GM19193 (cell line): ENCODE measurements at regions not wholly inside any gene's neighbourhood (a gene's known extent, or its start where the extent isn't known, plus 50 kb on each side); places are given as distances from the start of the nearest gene placed in this dataset.

Experiments
- POLR2A ChIP-seq: IDR thresholded peaks from 4 replicates; pipeline ENCODE4 v1.6.1; 2011; ENCODE audit not compliant: insufficient read depth, insufficient read length; ENCODE audit errors: extremely low read depth

- TF ChIP-seq POLR2A, result no peak
Measured at GRCh38 chr10:21203473-21204107, 306.5 kb upstream of the NEBL start.

GRCh38 chr10:21202776-21203462, 305.8 kb upstream of the NEBL start:
- no peak for TF ChIP-seq POLR2A

- TF ChIP-seq POLR2A, result no peak
Measured at GRCh38 chr10:21199501-21199900, 302.4 kb upstream of the NEBL start.

GRCh38 chr10:21197838-21198237, 300.7 kb upstream of the NEBL start:
- no peak for TF ChIP-seq POLR2A

GRCh38 chr10:21196822-21197395, 299.8 kb upstream of the NEBL start:
- TF ChIP-seq POLR2A, result no peak

- TF ChIP-seq POLR2A, result no peak
Measured at GRCh38 chr10:21195252-21195651, 298.1 kb upstream of the NEBL start.

- TF ChIP-seq POLR2A, result no peak
Measured at GRCh38 chr10:21194510-21194993, 297.4 kb upstream of the NEBL start.

GRCh38 chr10:21193196-21193595, 296.1 kb upstream of the NEBL start:
- no peak for TF ChIP-seq POLR2A

GRCh38 chr10:21191512-21191911, 294.4 kb upstream of the NEBL start:
- no peak for TF ChIP-seq POLR2A

GRCh38 chr10:21184984-21185383, 287.9 kb upstream of the NEBL start:
- TF ChIP-seq POLR2A, result no peak

- TF ChIP-seq POLR2A, result no peak
Measured at GRCh38 chr10:21184216-21184615, 287.1 kb upstream of the NEBL start.

- no peak for TF ChIP-seq POLR2A
Measured at GRCh38 chr10:21183025-21183424, 285.9 kb upstream of the NEBL start.

- no peak for TF ChIP-seq POLR2A
Measured at GRCh38 chr10:21181451-21181850, 284.3 kb upstream of the NEBL start.

GRCh38 chr10:21180604-21181003, 283.5 kb upstream of the NEBL start:
- no peak for TF ChIP-seq POLR2A

- no peak for TF ChIP-seq POLR2A
Measured at GRCh38 chr10:21176934-21177480, 279.9 kb upstream of the NEBL start.

GRCh38 chr10:21175797-21176196, 278.7 kb upstream of the NEBL start:
- no peak for TF ChIP-seq POLR2A
